Type B pancreatic cell (in vitro differentiated cells): ENCODE measurements at regions not wholly inside any gene's neighbourhood (a gene's known extent, or its start where the extent isn't known, plus 50 kb on each side); places are given as distances from the start of the nearest gene placed in this dataset.

Experiments used
- DNase-seq: peaks from one replicate; pipeline ENCODE4 v3.0.0; 2021; ENCODE audit warnings: mixed read lengths; ENCODE audit not compliant: unreplicated experiment; ENCODE audit errors: extremely low spot score
- H3K27ac Mint-ChIP-seq: 2 replicates; pipeline ENCODE4 v1.8.0; 2021; ENCODE audit warnings: mild to moderate bottlenecking, mixed read lengths
- H3K27me3 Mint-ChIP-seq: 2 replicates; pipeline ENCODE4 v1.8.0; 2021; ENCODE audit warnings: mixed read lengths
- H3K36me3 Mint-ChIP-seq: 2 replicates; pipeline ENCODE4 v1.8.0; 2021; ENCODE audit warnings: mixed read lengths
- H3K4me1 Mint-ChIP-seq: one replicate; pipeline ENCODE4 v1.8.0; 2021; ENCODE audit warnings: mixed read lengths; ENCODE audit not compliant: unreplicated experiment
- H3K4me3 Mint-ChIP-seq: 2 replicates; pipeline ENCODE4 v1.8.0; 2021; ENCODE audit warnings: mild to moderate bottlenecking, mixed read lengths
- H3K9me3 Mint-ChIP-seq: 2 replicates; pipeline ENCODE4 v1.8.0; 2021; ENCODE audit warnings: mixed read lengths
- CTCF ChIP-seq: fragments of 200-600 bp; sonication (generic); conservative IDR thresholded peaks from 2 replicates; pipeline ENCODE4 v1.5.0; 2021; ENCODE audit warnings: antibody characterized with exemption, mild to moderate bottlenecking

- no peaks in the 10 kb centered on the region for H3K9me3 Mint-ChIP-seq
- H3K27me3 Mint-ChIP-seq: no peaks in the 10 kb centered on the region
- no peak overlapping the region for H3K4me3 Mint-ChIP-seq
- no peaks in the 10 kb centered on the region for H3K36me3 Mint-ChIP-seq
- no peak for DNase-seq
- H3K27ac Mint-ChIP-seq: no peak overlapping the region
- no peaks in the 10 kb centered on the region for H3K4me1 Mint-ChIP-seq
- no peak for TF ChIP-seq CTCF
Measured at GRCh38 chr3:102017784-102018183, 168.5 kb downstream of the NFKBIZ start.

- H3K27ac Mint-ChIP-seq: no peak overlapping the region
- H3K36me3 Mint-ChIP-seq: no peaks in the 10 kb centered on the region
- DNase-seq: no peak
- no peaks in the 10 kb centered on the region for H3K9me3 Mint-ChIP-seq
- no peak overlapping the region for H3K4me3 Mint-ChIP-seq
- no peaks in the 10 kb centered on the region for H3K4me1 Mint-ChIP-seq
- no peak for TF ChIP-seq CTCF
- no peaks in the 10 kb centered on the region for H3K27me3 Mint-ChIP-seq
Measured at GRCh38 chr3:102018551-102018950, 169.2 kb downstream of the NFKBIZ start.

- H3K9me3 Mint-ChIP-seq: no peaks in the 10 kb centered on the region
- no peak for TF ChIP-seq CTCF
- no peak for DNase-seq
- no peaks in the 10 kb centered on the region for H3K36me3 Mint-ChIP-seq
- no peak overlapping the region for H3K4me3 Mint-ChIP-seq
- H3K27ac Mint-ChIP-seq: no peak overlapping the region
- no peaks in the 10 kb centered on the region for H3K27me3 Mint-ChIP-seq
- no peaks in the 10 kb centered on the region for H3K4me1 Mint-ChIP-seq
Measured at GRCh38 chr3:102020735-102021134, 171.4 kb downstream of the NFKBIZ start.

GRCh38 chr3:102024270-102024904, 175.1 kb downstream of the NFKBIZ start:
- no peaks in the 10 kb centered on the region for H3K9me3 Mint-ChIP-seq
- no peak overlapping the region for H3K27ac Mint-ChIP-seq
- no peaks in the 10 kb centered on the region for H3K36me3 Mint-ChIP-seq
- no peak for TF ChIP-seq CTCF
- H3K4me1 Mint-ChIP-seq: no peaks in the 10 kb centered on the region
- DNase-seq: no peak
- H3K27me3 Mint-ChIP-seq: no peaks in the 10 kb centered on the region
- no peak overlapping the region for H3K4me3 Mint-ChIP-seq

GRCh38 chr3:102025606-102026270, 176.4 kb downstream of the NFKBIZ start:
- no peak for TF ChIP-seq CTCF
- no peaks in the 10 kb centered on the region for H3K36me3 Mint-ChIP-seq
- H3K4me3 Mint-ChIP-seq: no peak overlapping the region
- no peaks in the 10 kb centered on the region for H3K27me3 Mint-ChIP-seq
- no peaks in the 10 kb centered on the region for H3K4me1 Mint-ChIP-seq
- H3K9me3 Mint-ChIP-seq: no peaks in the 10 kb centered on the region
- no peak overlapping the region for H3K27ac Mint-ChIP-seq
- DNase-seq: no peak
